Skeletal muscle tissue (tissue), 3 donors: ENCODE measurements at regions not wholly inside any gene's neighbourhood (a gene's known extent, or its start where the extent isn't known, plus 50 kb on each side); places are given as distances from the start of the nearest gene placed in this dataset.
A peak's percentile ranks its signal among the peaks of the same experiment; 100 is the strongest.

Experiments
- H3K27ac ChIP-seq: one replicate; pipeline ENCODE4 v1.7.0; 2013; ENCODE audit warnings: mild to moderate bottlenecking, low read depth, low read length, inconsistent platforms
- H3K27me3 ChIP-seq, 3 donors: one replicate each; pipeline ENCODE4 v1.7.0; 2013; ENCODE audit warnings: low read length in 3 of 3; ENCODE audit not compliant: control insufficient read depth in 3 of 3, insufficient read depth in 3 of 3
- H3K36me3 ChIP-seq, 3 donors: one replicate each; pipeline ENCODE4 v1.7.0; 2013; ENCODE audit warnings: low read length in 3 of 3; ENCODE audit not compliant: control insufficient read depth in 3 of 3, insufficient read depth in 3 of 3
- H3K4me1 ChIP-seq, 3 donors: one replicate each; pipeline ENCODE4 v1.7.0; 2013; ENCODE audit warnings: low read length in 3 of 3, mild to moderate bottlenecking in 3 of 3; ENCODE audit not compliant: control insufficient read depth in 3 of 3, insufficient read depth in 3 of 3
- H3K4me3 ChIP-seq, 3 donors: one replicate each; pipeline ENCODE4 v1.7.0; 2013; ENCODE audit warnings: low read length in 3 of 3
- H3K9ac ChIP-seq, 3 donors: one replicate each; pipeline ENCODE4 v1.7.0; 2013; ENCODE audit warnings: low read length in 3 of 3, mild to moderate bottlenecking in 3 of 3, moderate library complexity in 2 of 3, low read depth in 1 of 3
- H3K9me3 ChIP-seq, 3 donors: one replicate each; pipeline ENCODE4 v1.7.0; 2013; ENCODE audit warnings: low read length in 3 of 3; ENCODE audit not compliant: control insufficient read depth in 3 of 3
- donor health status: Osteomylitis.

DNA sequence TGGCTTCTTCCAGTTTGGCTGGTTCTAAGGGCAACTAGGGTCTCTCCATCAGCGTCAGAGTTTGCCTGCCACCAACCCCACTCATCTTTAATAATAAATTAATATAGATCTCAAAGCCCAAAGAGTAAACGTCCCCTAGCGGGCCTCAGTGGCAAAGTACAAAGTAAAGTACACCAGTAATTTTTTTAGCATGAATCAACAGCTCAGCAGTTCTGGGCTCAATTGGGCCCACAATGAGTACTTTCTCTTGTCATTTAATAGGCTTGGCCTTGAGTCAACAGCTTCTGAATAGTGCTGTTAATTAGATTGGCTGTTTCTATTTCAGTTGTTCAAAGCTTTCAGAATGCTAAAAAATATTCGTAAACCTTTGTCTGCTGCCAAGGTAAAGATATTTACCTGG, 89.0 kb upstream of the PFN2 start:
- H3K4me1 ChIP-seq: peaks cover 32 to 45% (median 44%) of the 10 kb centered on the region in 3 donors
- H3K27me3 ChIP-seq: no peaks in the 10 kb centered on the region
- H3K9me3 ChIP-seq: no peaks in the 10 kb centered on the region
- peak overlapping the region; percentile 94 for H3K27ac ChIP-seq
- no peak overlapping the region for H3K9ac ChIP-seq
- H3K36me3 ChIP-seq: no peaks in the 10 kb centered on the region
- no peak overlapping the region for H3K4me3 ChIP-seq

GRCh38 chr3:150059241-150059640, 88.5 kb upstream of the PFN2 start:
- peaks cover 32 to 45% (median 44%) of the 10 kb centered on the region in 3 donors for H3K4me1 ChIP-seq
- peak overlapping the region; percentile 94 for H3K27ac ChIP-seq
- H3K9me3 ChIP-seq: no peaks in the 10 kb centered on the region
- no peak overlapping the region for H3K9ac ChIP-seq
- H3K27me3 ChIP-seq: no peaks in the 10 kb centered on the region
- no peaks in the 10 kb centered on the region for H3K36me3 ChIP-seq
- no peak overlapping the region for H3K4me3 ChIP-seq

DNA sequence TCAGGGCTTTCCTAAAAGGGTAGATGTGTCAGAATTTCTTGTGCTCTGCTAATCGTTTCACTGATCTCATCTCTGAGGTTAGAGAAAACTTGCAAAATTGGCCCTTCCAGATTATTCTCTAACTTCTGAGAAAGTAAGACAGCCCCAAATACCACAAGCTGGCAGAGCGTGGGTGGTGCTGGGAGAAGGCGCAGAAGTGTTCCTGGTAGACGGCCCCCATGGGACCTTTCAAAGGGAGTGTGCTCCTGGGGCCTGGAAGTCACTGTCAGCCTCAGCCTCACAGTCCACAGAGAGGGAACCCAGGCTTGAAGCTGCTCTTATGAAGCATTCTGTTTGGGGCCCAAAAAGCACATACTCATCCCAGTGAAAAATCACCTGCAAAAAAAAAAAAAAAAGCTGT, 86.5 kb upstream of the PFN2 start:
- H3K4me3 ChIP-seq: no peak overlapping the region
- H3K27ac ChIP-seq: no peak overlapping the region
- no peaks in the 10 kb centered on the region for H3K27me3 ChIP-seq
- no peaks in the 10 kb centered on the region for H3K36me3 ChIP-seq
- H3K9ac ChIP-seq: no peak overlapping the region
- no peaks in the 10 kb centered on the region for H3K9me3 ChIP-seq
- H3K4me1 ChIP-seq: peaks cover 21 to 30% (median 30%) of the 10 kb centered on the region in 3 donors

GRCh38 chr3:150055332-150055731, 84.6 kb upstream of the PFN2 start:
- Histone ChIP-seq H3K9me3 (no peaks in the 10 kb centered on the region), H3K27ac (no peak overlapping the region), H3K36me3 (no peaks in the 10 kb centered on the region), H3K9ac (no peak overlapping the region), H3K4me1 (peaks cover 7 to 15% (median 14%) of the 10 kb centered on the region in 3 donors), H3K4me3 (no peak overlapping the region), H3K27me3 (no peaks in the 10 kb centered on the region)

- no peak overlapping the region for H3K27ac ChIP-seq
- no peaks in the 10 kb centered on the region for H3K27me3 ChIP-seq
- no peaks in the 10 kb centered on the region for H3K9me3 ChIP-seq
- H3K4me1 ChIP-seq: peaks cover 5 to 9% (median 8%) of the 10 kb centered on the region in 3 donors
- no peaks in the 10 kb centered on the region for H3K36me3 ChIP-seq
- no peak overlapping the region for H3K4me3 ChIP-seq
- H3K9ac ChIP-seq: no peak overlapping the region
Measured at GRCh38 chr3:150054635-150055034, 83.9 kb upstream of the PFN2 start.

DNA sequence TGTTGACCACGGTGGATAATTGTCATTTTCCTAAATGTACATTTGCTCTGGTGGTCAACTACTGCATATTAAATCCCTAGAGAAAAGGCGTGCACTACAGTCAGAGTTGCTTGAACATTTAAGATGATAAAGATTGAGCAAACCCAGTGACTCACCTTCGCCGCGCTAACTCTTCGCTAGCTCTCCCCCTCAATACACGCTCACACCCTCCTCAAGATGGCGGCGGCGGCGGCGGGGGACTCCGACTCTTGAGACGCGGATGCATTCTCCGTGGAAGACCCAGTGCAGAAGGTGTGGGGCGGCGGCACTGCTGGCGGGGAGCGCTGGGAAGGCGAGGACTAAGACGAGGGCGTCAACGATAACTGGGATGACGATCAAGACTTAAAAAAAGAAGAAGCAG, 79.8 kb upstream of the PFN2 start:
- no peaks in the 10 kb centered on the region for H3K9me3 ChIP-seq
- peaks cover 0 to 3% (median 0%) of the 10 kb centered on the region in 3 donors for H3K4me1 ChIP-seq
- no peaks in the 10 kb centered on the region for H3K36me3 ChIP-seq
- H3K4me3 ChIP-seq: no peak overlapping the region
- H3K27ac ChIP-seq: no peak overlapping the region
- H3K27me3 ChIP-seq: no peaks in the 10 kb centered on the region
- H3K9ac ChIP-seq: no peak overlapping the region

DNA sequence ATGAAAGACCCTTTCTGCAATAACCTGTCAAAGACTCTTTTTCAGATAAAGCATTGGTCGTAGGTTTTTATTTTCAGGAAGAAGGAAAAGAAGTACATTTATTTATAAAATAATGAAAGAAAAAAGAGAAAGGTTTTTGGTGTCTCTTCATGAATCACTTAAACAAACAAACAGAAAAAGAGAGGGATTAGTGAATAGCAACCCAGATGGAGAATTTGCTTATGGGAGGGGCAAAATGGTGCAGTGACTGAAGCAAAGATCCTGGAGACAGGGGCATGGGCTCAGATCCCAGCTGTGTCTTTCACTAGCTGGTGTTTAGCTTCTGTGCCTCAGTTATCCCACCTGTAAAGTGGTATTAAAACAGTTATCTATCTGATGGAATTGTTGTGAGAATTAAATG, 78.6 kb upstream of the PFN2 start:
- no peaks in the 10 kb centered on the region for H3K9me3 ChIP-seq
- no peaks in the 10 kb centered on the region for H3K4me1 ChIP-seq
- H3K27ac ChIP-seq: no peak overlapping the region

DNA sequence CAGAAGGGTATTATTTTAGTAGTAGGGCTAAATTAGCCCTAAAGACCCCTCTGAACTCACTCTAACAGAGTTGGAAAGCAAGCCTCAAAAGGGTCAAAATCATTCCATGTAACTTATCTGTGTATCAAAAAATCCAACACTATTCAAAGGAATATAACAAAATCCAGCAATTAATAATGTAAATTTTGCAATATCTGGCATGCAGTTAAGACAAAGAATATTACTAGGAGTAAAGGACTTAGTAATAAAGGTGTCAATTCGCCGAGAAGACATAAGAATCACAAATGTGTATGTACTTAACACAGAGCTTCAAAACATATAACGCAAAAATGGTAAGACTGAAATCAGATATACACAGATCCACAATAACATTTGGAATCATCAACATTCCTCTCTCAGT, 71.2 kb upstream of the PFN2 start:
- H3K9ac ChIP-seq: no peak overlapping the region
- peaks cover 0 to 2% (median under 1%) of the 10 kb centered on the region in 3 donors for H3K4me1 ChIP-seq
- peaks cover 0 to 13% (median 0%) of the 10 kb centered on the region in 3 donors for H3K9me3 ChIP-seq
- H3K27me3 ChIP-seq: no peaks in the 10 kb centered on the region
- H3K4me3 ChIP-seq: no peak overlapping the region
- no peaks in the 10 kb centered on the region for H3K36me3 ChIP-seq
- H3K27ac ChIP-seq: no peak overlapping the region

More for the DNA sequence above, 78.6 kb upstream of the PFN2 start:
- no peaks in the 10 kb centered on the region for H3K27me3 ChIP-seq
- H3K4me3 ChIP-seq: no peak overlapping the region
- H3K36me3 ChIP-seq: no peaks in the 10 kb centered on the region
- no peak overlapping the region for H3K9ac ChIP-seq

DNA sequence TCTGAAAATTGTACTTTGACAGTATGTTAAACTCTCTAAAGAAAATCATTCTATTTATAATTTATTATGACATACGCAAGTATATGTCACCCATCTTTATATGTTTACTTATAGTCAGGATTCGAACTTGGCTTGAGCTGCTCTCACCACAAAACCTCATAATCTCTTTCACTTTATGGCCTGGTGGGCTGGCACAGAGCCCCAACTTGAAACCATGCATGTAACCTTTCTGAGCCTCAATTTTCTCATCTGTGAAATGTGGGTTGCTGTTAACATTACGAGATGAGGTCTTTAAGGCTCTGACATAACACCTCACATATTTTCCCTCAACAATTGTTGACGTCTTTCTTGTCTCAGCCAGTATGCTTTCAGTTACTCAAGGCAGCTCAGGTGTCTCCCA, 69.4 kb upstream of the PFN2 start:
- H3K27ac ChIP-seq: no peak overlapping the region
- no peak overlapping the region for H3K4me3 ChIP-seq
- no peaks in the 10 kb centered on the region for H3K27me3 ChIP-seq
- no peak overlapping the region for H3K9ac ChIP-seq
- H3K4me1 ChIP-seq: peaks cover 5 to 15% (median 12%) of the 10 kb centered on the region in 3 donors
- H3K9me3 ChIP-seq: peaks cover 0 to 13% (median 0%) of the 10 kb centered on the region in 3 donors
- no peaks in the 10 kb centered on the region for H3K36me3 ChIP-seq

- no peak overlapping the region for H3K4me3 ChIP-seq
- H3K27ac ChIP-seq: no peak overlapping the region
- no peaks in the 10 kb centered on the region for H3K27me3 ChIP-seq
- H3K36me3 ChIP-seq: no peaks in the 10 kb centered on the region
- H3K9me3 ChIP-seq: peaks cover 0 to 13% (median 0%) of the 10 kb centered on the region in 3 donors
- H3K4me1 ChIP-seq: peaks cover 5 to 23% (median 17%) of the 10 kb centered on the region in 3 donors
- no peak overlapping the region for H3K9ac ChIP-seq
Measured at GRCh38 chr3:150038830-150039229, 68.1 kb upstream of the PFN2 start.
